Transverse colon (tissue), 4 donors: ENCODE measurements at regions not wholly inside any gene's neighbourhood (a gene's known extent, or its start where the extent isn't known, plus 50 kb on each side); places are given as distances from the start of the nearest gene placed in this dataset.

Source experiments
- POLR2A ChIP-seq: fragments of 450-650 bp; IDR thresholded peaks from one replicate; pipeline ENCODE4 v1.6.1; 2016; ENCODE audit warnings: antibody characterized with exemption, mild to moderate bottlenecking, moderate library complexity
- POLR2AphosphoS5 ChIP-seq, 3 donors: sonication (generic); formaldehyde crosslinking; IDR thresholded peaks; one replicate each; pipeline ENCODE4 v1.6.1; 2016; ENCODE audit warnings: antibody characterized with exemption in 3 of 3
- TF ChIP-seq, protein P1 (sequence below), 5 experiments: fragments of 200-600 bp in 3 of 5; fragments of 450-650 bp in 2 of 5; sonication (generic) in 3 of 5; IDR thresholded peaks; 1 replicate in 2 of 5; 2 replicates in 3 of 5; pipeline ENCODE4 v1.5.1; 2016 to 2017; ENCODE audit warnings: antibody characterized with exemption in 5 of 5, inconsistent platforms in 3 of 5, mild to moderate bottlenecking in 2 of 5, moderate library complexity in 1 of 5

- TF ChIP-seq POLR2A (no peak), POLR2AphosphoS5 (IDR thresholded peaks at IDR 0.05) (no peak)
- TF ChIP-seq, protein P1, sequence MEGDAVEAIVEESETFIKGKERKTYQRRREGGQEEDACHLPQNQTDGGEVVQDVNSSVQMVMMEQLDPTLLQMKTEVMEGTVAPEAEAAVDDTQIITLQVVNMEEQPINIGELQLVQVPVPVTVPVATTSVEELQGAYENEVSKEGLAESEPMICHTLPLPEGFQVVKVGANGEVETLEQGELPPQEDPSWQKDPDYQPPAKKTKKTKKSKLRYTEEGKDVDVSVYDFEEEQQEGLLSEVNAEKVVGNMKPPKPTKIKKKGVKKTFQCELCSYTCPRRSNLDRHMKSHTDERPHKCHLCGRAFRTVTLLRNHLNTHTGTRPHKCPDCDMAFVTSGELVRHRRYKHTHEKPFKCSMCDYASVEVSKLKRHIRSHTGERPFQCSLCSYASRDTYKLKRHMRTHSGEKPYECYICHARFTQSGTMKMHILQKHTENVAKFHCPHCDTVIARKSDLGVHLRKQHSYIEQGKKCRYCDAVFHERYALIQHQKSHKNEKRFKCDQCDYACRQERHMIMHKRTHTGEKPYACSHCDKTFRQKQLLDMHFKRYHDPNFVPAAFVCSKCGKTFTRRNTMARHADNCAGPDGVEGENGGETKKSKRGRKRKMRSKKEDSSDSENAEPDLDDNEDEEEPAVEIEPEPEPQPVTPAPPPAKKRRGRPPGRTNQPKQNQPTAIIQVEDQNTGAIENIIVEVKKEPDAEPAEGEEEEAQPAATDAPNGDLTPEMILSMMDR (IDR thresholded peaks at IDR 0.05): no peak
These were observed 80.3 kb upstream of the NEIL3 start for GRCh38 chr4:177229331-177229730.
